Bronchial epithelial cell (primary cell): ENCODE measurements at regions not wholly inside any gene's neighbourhood (a gene's known extent, or its start where the extent isn't known, plus 50 kb on each side); places are given as distances from the start of the nearest gene placed in this dataset.

Source experiments
- DNase-seq: peaks from one replicate; pipeline ENCODE4 v3.0.0-alpha.2; 2010; ENCODE audit warnings: low read depth
- FAIRE-seq: peaks from 2 replicates; lab custom pipeline; 2011; peaks lifted over from hg19 to GRCh38; lab: Jason Lieb, UNC
- H3K27me3 ChIP-seq: 2 replicates; pipeline ENCODE4 v1.5.1; 2011; ENCODE audit warnings: low read length; ENCODE audit not compliant: control insufficient read depth, insufficient read depth
- H3K36me3 ChIP-seq: 2 replicates; pipeline ENCODE4 v1.5.1; 2011; ENCODE audit warnings: low read length; ENCODE audit not compliant: control insufficient read depth, insufficient read depth
- H3K4me3 ChIP-seq: 2 replicates; pipeline ENCODE4 v1.5.1; 2011; ENCODE audit warnings: mild to moderate bottlenecking, low read depth, low read length, control low read depth
- TF ChIP-seq, protein P1 (sequence below): IDR thresholded peaks from 2 replicates; pipeline ENCODE4 v1.5.1; 2011; ENCODE audit warnings: mild to moderate bottlenecking, moderate library complexity, low read length, control low read depth, inconsistent platforms; ENCODE audit not compliant: insufficient read depth, severe bottlenecking

DNA sequence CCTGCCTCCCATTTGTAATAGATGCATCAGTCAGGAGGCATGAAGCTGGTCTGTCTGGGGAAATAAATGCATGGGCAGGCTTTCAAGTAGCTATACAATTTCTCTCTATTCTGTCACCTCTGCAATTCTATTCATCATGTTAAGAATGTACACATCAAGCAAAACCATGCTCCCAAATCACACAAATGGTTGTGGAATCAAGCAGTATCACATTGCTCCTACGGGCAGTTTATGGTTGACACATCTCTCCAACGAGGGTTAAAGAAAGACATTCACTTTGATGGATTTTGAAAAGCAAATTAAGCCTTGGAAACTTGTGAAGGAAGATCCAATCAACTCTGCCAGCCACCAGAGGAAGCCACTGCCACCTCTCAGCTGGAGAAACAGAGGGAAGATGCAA lies 1277.4 kb upstream of the TMEM132C start:
- FAIRE-seq (no peak), DNase-seq (no peak)
- TF ChIP-seq, protein P1, sequence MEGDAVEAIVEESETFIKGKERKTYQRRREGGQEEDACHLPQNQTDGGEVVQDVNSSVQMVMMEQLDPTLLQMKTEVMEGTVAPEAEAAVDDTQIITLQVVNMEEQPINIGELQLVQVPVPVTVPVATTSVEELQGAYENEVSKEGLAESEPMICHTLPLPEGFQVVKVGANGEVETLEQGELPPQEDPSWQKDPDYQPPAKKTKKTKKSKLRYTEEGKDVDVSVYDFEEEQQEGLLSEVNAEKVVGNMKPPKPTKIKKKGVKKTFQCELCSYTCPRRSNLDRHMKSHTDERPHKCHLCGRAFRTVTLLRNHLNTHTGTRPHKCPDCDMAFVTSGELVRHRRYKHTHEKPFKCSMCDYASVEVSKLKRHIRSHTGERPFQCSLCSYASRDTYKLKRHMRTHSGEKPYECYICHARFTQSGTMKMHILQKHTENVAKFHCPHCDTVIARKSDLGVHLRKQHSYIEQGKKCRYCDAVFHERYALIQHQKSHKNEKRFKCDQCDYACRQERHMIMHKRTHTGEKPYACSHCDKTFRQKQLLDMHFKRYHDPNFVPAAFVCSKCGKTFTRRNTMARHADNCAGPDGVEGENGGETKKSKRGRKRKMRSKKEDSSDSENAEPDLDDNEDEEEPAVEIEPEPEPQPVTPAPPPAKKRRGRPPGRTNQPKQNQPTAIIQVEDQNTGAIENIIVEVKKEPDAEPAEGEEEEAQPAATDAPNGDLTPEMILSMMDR = no peak
- Histone ChIP-seq H3K27me3 (no peaks in the 10 kb centered on the region), H3K4me3 (no peak overlapping the region), H3K36me3 (no peaks in the 10 kb centered on the region)

DNA sequence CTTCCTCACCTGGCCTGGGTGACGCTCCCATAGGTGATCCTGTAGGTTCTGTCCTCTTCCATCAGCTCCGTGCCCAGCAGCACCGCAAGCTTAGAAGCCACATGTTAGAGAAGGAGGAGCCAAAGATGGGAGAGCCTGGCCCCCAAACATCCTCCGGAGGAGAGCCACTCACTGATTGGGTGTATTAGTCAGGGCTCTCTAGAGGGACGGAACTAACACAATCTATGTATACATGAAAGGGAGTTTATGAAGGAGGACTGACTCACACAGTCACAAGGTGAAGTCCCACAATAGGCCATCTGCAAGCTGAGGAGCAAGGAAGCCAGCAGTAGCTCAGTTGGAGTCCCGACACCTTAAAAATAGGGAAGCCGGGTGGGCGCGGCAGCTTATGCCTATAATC lies 1273.1 kb upstream of the TMEM132C start:
- FAIRE-seq (no peak), DNase-seq (no peak)
- no peak overlapping the region for H3K4me3 ChIP-seq
- no peaks in the 10 kb centered on the region for H3K36me3 ChIP-seq
- H3K27me3 ChIP-seq = no peaks in the 10 kb centered on the region
- TF ChIP-seq, protein P1 = no peak

DNA sequence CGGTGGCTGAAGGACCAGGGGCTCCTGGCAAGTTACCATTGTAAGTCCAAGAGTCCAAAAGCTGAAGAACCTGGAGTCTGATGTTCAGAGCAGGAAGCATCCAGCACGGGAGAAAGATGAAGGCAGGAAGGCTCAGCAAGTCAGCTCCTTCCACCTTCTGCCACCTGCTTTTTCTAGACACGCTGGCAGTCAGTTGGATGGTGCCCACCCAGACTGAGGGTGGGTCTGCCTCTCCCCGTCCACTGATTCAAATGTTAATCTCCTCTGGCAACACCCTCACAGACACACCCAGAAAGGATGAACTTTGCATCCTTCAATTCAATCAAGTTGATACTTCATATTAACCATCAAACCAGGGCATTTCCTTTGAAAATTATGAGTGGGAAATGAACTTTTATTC lies 1272.4 kb upstream of the TMEM132C start:
- no peaks in the 10 kb centered on the region for H3K27me3 ChIP-seq
- no peak for FAIRE-seq
- TF ChIP-seq, protein P1 = no peak
- no peak for DNase-seq
- H3K4me3 ChIP-seq = no peak overlapping the region
- no peaks in the 10 kb centered on the region for H3K36me3 ChIP-seq

DNA sequence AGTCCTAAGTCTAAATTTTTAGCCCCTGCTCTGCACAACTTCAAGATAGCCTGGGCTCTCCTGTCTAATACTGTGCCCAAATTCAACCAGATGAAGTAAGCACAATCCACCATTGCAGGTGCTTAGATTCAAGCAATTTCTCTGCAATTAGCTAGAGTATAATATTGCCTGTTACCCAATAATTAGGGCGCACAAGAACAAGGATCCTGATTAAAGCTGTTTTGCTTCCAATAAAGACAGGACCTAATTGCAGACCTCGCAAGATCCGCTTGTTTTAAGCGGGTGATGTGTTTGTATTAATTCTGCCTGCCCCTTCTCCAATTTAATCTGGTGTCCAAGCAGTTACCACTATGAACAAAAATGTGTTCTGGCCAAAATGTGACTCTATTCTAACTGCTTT lies 1268.9 kb upstream of the TMEM132C start:
- FAIRE-seq (no peak), DNase-seq (no peak)
- Histone ChIP-seq H3K27me3 (no peaks in the 10 kb centered on the region), H3K4me3 (no peak overlapping the region), H3K36me3 (no peaks in the 10 kb centered on the region)
- TF ChIP-seq, protein P1 = no peak

DNA sequence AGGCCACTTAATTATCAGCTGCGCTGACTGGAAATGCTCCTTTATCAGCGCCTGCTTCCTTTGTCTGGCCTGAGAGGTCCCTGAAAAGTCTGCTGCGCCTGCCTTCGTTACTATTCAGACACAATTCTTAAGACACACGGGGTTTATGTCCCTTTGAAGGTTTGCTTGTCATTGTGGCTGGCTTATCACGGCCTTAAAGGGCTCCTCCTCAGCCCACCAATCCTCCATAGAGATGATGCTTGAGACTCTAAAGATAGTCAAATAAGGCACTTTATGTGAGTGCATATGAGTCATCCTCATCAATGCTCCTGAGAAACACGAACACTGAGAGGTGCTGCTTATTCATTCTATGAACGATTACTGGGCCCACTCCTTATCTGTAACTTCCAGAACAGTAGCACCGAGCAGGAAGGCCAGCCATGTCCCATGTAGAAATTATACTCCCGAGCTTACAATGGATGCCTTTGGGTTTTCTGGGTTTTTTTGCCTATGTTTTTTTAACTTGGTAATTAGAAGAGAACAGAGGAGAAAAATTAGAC lies 1268.2 kb upstream of the TMEM132C start:
- DNase-seq (peak; percentile 2), FAIRE-seq (no peak)
- H3K36me3 ChIP-seq = no peaks in the 10 kb centered on the region
- TF ChIP-seq, protein P1 = no peak
- H3K4me3 ChIP-seq = no peak overlapping the region
- no peaks in the 10 kb centered on the region for H3K27me3 ChIP-seq

DNA sequence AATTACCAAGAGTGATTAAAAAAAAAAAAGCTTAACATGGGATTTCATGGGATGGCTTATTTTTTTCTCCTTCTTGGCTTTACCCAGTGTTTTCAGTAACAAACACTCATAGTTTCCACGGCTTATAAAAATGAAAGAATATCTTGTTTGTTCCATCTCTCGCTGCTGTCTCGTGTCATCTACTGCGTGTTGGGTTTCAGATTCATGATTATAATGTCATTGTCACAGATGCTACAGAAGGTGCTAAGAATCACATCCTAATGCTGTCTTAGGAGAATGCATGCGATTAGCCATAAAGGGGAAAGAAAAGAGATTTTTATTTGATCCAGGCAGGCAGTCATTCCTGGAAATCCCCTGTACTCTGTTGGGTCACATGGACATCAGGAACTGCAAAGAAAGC lies 1267.6 kb upstream of the TMEM132C start:
- H3K27me3 ChIP-seq = no peaks in the 10 kb centered on the region
- FAIRE-seq = no peak

More for the DNA sequence above, 1267.6 kb upstream of the TMEM132C start:
- no peak for DNase-seq
- Histone ChIP-seq H3K4me3 (no peak overlapping the region), H3K36me3 (no peaks in the 10 kb centered on the region)
- TF ChIP-seq, protein P1 = no peak
